Liver (tissue), 8 donors: ENCODE measurements at regions not wholly inside any gene's neighbourhood (a gene's known extent, or its start where the extent isn't known, plus 50 kb on each side); places are given as distances from the start of the nearest gene placed in this dataset.

Experiments
- DNase-seq: peaks from one replicate; pipeline ENCODE4 v3.0.0-alpha.2; 2017; ENCODE audit warnings: low spot score
- H3K27ac ChIP-seq, 2 donors: one replicate each; pipeline ENCODE4 v1.7.0; 2013; ENCODE audit warnings: inconsistent platforms in 2 of 2, low read length in 2 of 2, control low read depth in 1 of 2, low read depth in 1 of 2, mild to moderate bottlenecking in 1 of 2
- H3K27me3 ChIP-seq, 4 donors: one replicate each; pipeline versions ENCODE4 v1.6.1 to v1.7.0; 2013; ENCODE audit warnings: low read length in 3 of 4, inconsistent platforms in 1 of 4, mild to moderate bottlenecking in 1 of 4, moderate library complexity in 1 of 4; ENCODE audit not compliant: control insufficient read depth in 4 of 4, insufficient read depth in 4 of 4
- H3K36me3 ChIP-seq, 4 donors: one replicate each; pipeline versions ENCODE4 v1.6.1 to v1.7.0; 2013; ENCODE audit warnings: low read length in 3 of 4, mild to moderate bottlenecking in 3 of 4, low read depth in 1 of 4, moderate library complexity in 1 of 4; ENCODE audit not compliant: control insufficient read depth in 4 of 4, insufficient read depth in 3 of 4
- H3K4me1 ChIP-seq, 4 donors: one replicate each; pipeline versions ENCODE4 v1.6.1 to v1.7.0; 2013; ENCODE audit warnings: low read length in 3 of 4, mild to moderate bottlenecking in 3 of 4, moderate library complexity in 1 of 4; ENCODE audit not compliant: control insufficient read depth in 4 of 4, insufficient read depth in 4 of 4
- H3K4me3 ChIP-seq, 3 donors: one replicate each; pipeline versions ENCODE4 v1.6.1 to v1.7.0; 2013; ENCODE audit warnings: low read length in 3 of 3, control low read depth in 1 of 3, low read depth in 1 of 3, mild to moderate bottlenecking in 1 of 3
- H3K9ac ChIP-seq, 2 donors: one replicate each; pipeline ENCODE4 v1.7.0; 2013; ENCODE audit warnings: low read length in 2 of 2, mild to moderate bottlenecking in 2 of 2, moderate library complexity in 2 of 2, control low read depth in 1 of 2, low read depth in 1 of 2
- H3K9me3 ChIP-seq, 4 donors: one replicate each; pipeline versions ENCODE4 v1.6.1 to v1.7.0; 2013; ENCODE audit warnings: low read length in 3 of 4; ENCODE audit not compliant: control insufficient read depth in 4 of 4
- ATF3 ChIP-seq: IDR thresholded peaks from 2 replicates; pipeline ENCODE4 v1.6.1; 2016; ENCODE audit warnings: antibody characterized with exemption
- CTCF ChIP-seq: fragments of 150-350 bp; IDR thresholded peaks from 2 replicates; pipeline ENCODE4 v1.5.1; 2017; ENCODE audit warnings: improper control_type of control experiment, low read depth, low read length; ENCODE audit not compliant: missing input control
- EGR1 ChIP-seq, 2 donors: IDR thresholded peaks; 2 replicates each; pipeline ENCODE4 v1.6.1; 2016 to 2018; ENCODE audit warnings: antibody characterized with exemption in 2 of 2, low read depth in 2 of 2
- FOXA1 ChIP-seq: IDR thresholded peaks from 2 replicates; pipeline ENCODE4 v1.6.1; 2016; ENCODE audit warnings: antibody characterized with exemption
- FOXA2 ChIP-seq: IDR thresholded peaks from 2 replicates; pipeline ENCODE4 v1.6.1; 2016; ENCODE audit warnings: antibody characterized with exemption
- GABPA ChIP-seq, 2 donors: IDR thresholded peaks in 1 of 2; conservative IDR thresholded peaks in 1 of 2; 2 replicates each; pipeline ENCODE4 v1.6.1; 2016; ENCODE audit warnings: antibody characterized with exemption in 2 of 2, mild to moderate bottlenecking in 1 of 2, moderate library complexity in 1 of 2
- HNF4A ChIP-seq, 2 donors: conservative IDR thresholded peaks; 2 replicates each; pipeline ENCODE4 v1.6.1; 2016; ENCODE audit warnings: antibody characterized with exemption in 2 of 2, mild to moderate bottlenecking in 2 of 2
- HNF4G ChIP-seq: IDR thresholded peaks from 2 replicates; pipeline ENCODE4 v1.6.1; 2016; ENCODE audit warnings: antibody characterized with exemption
- JUND ChIP-seq, 2 donors: IDR thresholded peaks; 2 replicates each; pipeline ENCODE4 v1.6.1; 2016; ENCODE audit warnings: antibody characterized with exemption in 2 of 2
- MAX ChIP-seq: IDR thresholded peaks from 2 replicates; pipeline ENCODE4 v1.6.1; 2016; ENCODE audit warnings: antibody characterized with exemption
- NR2F2 ChIP-seq: IDR thresholded peaks from 2 replicates; pipeline ENCODE4 v1.6.1; 2016; ENCODE audit warnings: antibody characterized with exemption
- RAD21 ChIP-seq, 2 donors: IDR thresholded peaks; 2 replicates each; pipeline ENCODE4 v1.6.1; 2016; ENCODE audit warnings: antibody characterized with exemption in 2 of 2, mild to moderate bottlenecking in 2 of 2
- REST ChIP-seq: IDR thresholded peaks from 2 replicates; pipeline ENCODE4 v1.6.1; 2016; ENCODE audit warnings: antibody characterized with exemption, mild to moderate bottlenecking
- RXRA ChIP-seq, 2 donors: IDR thresholded peaks; 2 replicates each; pipeline ENCODE4 v1.6.1; 2017 to 2018; ENCODE audit warnings: antibody characterized with exemption in 2 of 2, mild to moderate bottlenecking in 1 of 2
- SP1 ChIP-seq: IDR thresholded peaks from 2 replicates; pipeline ENCODE4 v1.6.1; 2018; ENCODE audit warnings: antibody characterized with exemption, mild to moderate bottlenecking
- TAF1 ChIP-seq: conservative IDR thresholded peaks from 2 replicates; pipeline ENCODE4 v1.6.1; 2016; ENCODE audit warnings: antibody characterized with exemption, mild to moderate bottlenecking
- YY1 ChIP-seq: IDR thresholded peaks from 2 replicates; pipeline ENCODE4 v1.6.1; 2016; ENCODE audit warnings: antibody characterized with exemption, mild to moderate bottlenecking
- ZBTB33 ChIP-seq: IDR thresholded peaks from 2 replicates; pipeline ENCODE4 v1.6.1; 2016; ENCODE audit warnings: antibody characterized with exemption
- WGBS: extraction: QIAGEN DNeasy Blood & Tissue Kit; methylation state at CpG from one replicate; pipeline ENCODE4 v1.1.7; 2013; 5-methylcytosine and 5-hydroxymethylcytosine counted together
- donor health status: healthy.
- donor health status: healthy.
- donor health status: healthy.
- donor health status: healthy.
- donor health status: healthy.

GRCh38 chr3:127371846-127372245 is 84.0 kb upstream of the PRR20G start:
- H3K36me3 ChIP-seq, result no peaks in the 10 kb centered on the region
- no peak overlapping the region for H3K9ac ChIP-seq
- 68% methylated on average over 6 of the region's 6 CpGs for WGBS
- H3K9me3 ChIP-seq, result peaks cover 0 to 4% (median 0%) of the 10 kb centered on the region in 4 donors
- no peaks in the 10 kb centered on the region for H3K27me3 ChIP-seq
- TF ChIP-seq FOXA1 (no peak), YY1 (no peak), NR2F2 (no peak), HNF4G (no peak), RXRA (IDR thresholded peaks at IDR 0.05) (no peak), RAD21 (IDR thresholded peaks at IDR 0.05) (no peak), MAX (no peak), ATF3 (no peak), JUND (IDR thresholded peaks at IDR 0.05) (no peak), GABPA (IDR thresholded peaks at IDR 0.05 in 1 of 2, conservative IDR thresholded peaks at IDR 0.05 in 1 of 2) (no peak), FOXA2 (no peak), TAF1 (no peak), REST (no peak), HNF4A (conservative IDR thresholded peaks at IDR 0.05) (no peak), SP1 (no peak), EGR1 (IDR thresholded peaks at IDR 0.05; ENCODE audit: low read depth in 2 of 2) (no peak), ZBTB33 (no peak), CTCF (no peak)
- no peak overlapping the region for H3K27ac ChIP-seq
- DNase-seq, result no peak
- no peak overlapping the region for H3K4me3 ChIP-seq
- H3K4me1 ChIP-seq, result no peaks in the 10 kb centered on the region

- Histone ChIP-seq H3K9me3 (no peaks in the 10 kb centered on the region), H3K4me3 (no peak overlapping the region), H3K27ac (no peak overlapping the region), H3K9ac (no peak overlapping the region), H3K4me1 (no peaks in the 10 kb centered on the region), H3K27me3 (peaks cover 0 to 3% (median 0%) of the 10 kb centered on the region in 4 donors), H3K36me3 (no peaks in the 10 kb centered on the region)
- TF ChIP-seq FOXA2 (no peak), RAD21 (IDR thresholded peaks at IDR 0.05) (no peak), FOXA1 (no peak)
- DNase-seq, result no peak
- WGBS, result 65% methylated on average over 10 of the region's 10 CpGs
Observed at GRCh38 chr3:127371334-127371733, 83.5 kb upstream of the PRR20G start.
